ENCODE measurements at regions not wholly inside any gene's neighbourhood (a gene's known extent, or its start where the extent isn't known, plus 50 kb on each side); places are given as distances from the start of the nearest gene placed in this dataset.

- Histone ChIP-seq H3K9me1 (ENCODE audit: control insufficient read depth, extremely low read depth, insufficient read depth, low read length) (no peaks in the 10 kb centered on the region), H3K4me2 (ENCODE audit: control insufficient read depth, extremely low read depth, insufficient read depth, low read depth, low read length) (no peak overlapping the region), H3K27me3 (ENCODE audit: control insufficient read depth, extremely low read depth, insufficient read depth, low read length) (no peaks in the 10 kb centered on the region), H2AFZ (ENCODE audit: control insufficient read depth, low read length) (no peak overlapping the region), H3K27ac (ENCODE audit: control insufficient read depth, insufficient read depth, low read length) (no peak overlapping the region), H4K20me1 (ENCODE audit: control insufficient read depth, extremely low read depth, insufficient read depth, low read length) (no peaks in the 10 kb centered on the region), H3K79me2 (ENCODE audit: control insufficient read depth, insufficient read depth, low read length) (no peaks in the 10 kb centered on the region), H3K4me3 (ENCODE audit: control insufficient read depth in 2 of 3, extremely low read depth in 1 of 3, insufficient read depth in 2 of 3, low read depth in 1 of 3, low read length in 3 of 3) (no peak overlapping the region), H3K9ac (ENCODE audit: control insufficient read depth, extremely low read depth, insufficient read depth, low read length) (no peak overlapping the region), H3K4me1 (ENCODE audit: control insufficient read depth, extremely low read depth, insufficient read depth, low read length) (no peaks in the 10 kb centered on the region), H3K9me3 (ENCODE audit: control insufficient read depth, low read depth, low read length) (no peaks in the 10 kb centered on the region), H3K36me3 (ENCODE audit: control insufficient read depth in 2 of 2, extremely low read depth in 1 of 2, insufficient read depth in 2 of 2, low read length in 2 of 2) (no peaks in the 10 kb centered on the region)
- no peak for TF ChIP-seq CTCF (optimal IDR thresholded peaks at IDR 0.05 in 1 of 3, IDR thresholded peaks at IDR 0.05 in 1 of 3, conservative IDR thresholded peaks at IDR 0.05 in 1 of 3; ENCODE audit: extremely low read depth in 1 of 3, insufficient read depth in 2 of 3, low read length in 3 of 3)
- no peak for TF ChIP-seq EZH2 (IDR thresholded peaks at IDR 0.05; ENCODE audit: low read length)
- dilution Hi-C loops (cut with MboI; ENCODE audit: extremely low pct_ligation_motif_present, low sequenced_read_pairs) = no loop called here
- FAIRE-seq (no peak), DNase-seq (ENCODE audit: low read depth, low spot score) (no peak)
Measured at GRCh38 chr15:62533687-62534086, 368.6 kb upstream of the C2CD4B start.

GRCh38 chr15:62534996-62535395 is 369.9 kb upstream of the C2CD4B start:
- Histone ChIP-seq H3K79me2 (ENCODE audit: control insufficient read depth, insufficient read depth, low read length) (no peaks in the 10 kb centered on the region), H3K9ac (ENCODE audit: control insufficient read depth, extremely low read depth, insufficient read depth, low read length) (no peak overlapping the region), H3K27me3 (ENCODE audit: control insufficient read depth, extremely low read depth, insufficient read depth, low read length) (no peaks in the 10 kb centered on the region), H3K27ac (ENCODE audit: control insufficient read depth, insufficient read depth, low read length) (no peak overlapping the region), H3K9me3 (ENCODE audit: control insufficient read depth, low read depth, low read length) (no peaks in the 10 kb centered on the region), H3K4me1 (ENCODE audit: control insufficient read depth, extremely low read depth, insufficient read depth, low read length) (no peaks in the 10 kb centered on the region), H3K4me2 (ENCODE audit: control insufficient read depth, extremely low read depth, insufficient read depth, low read depth, low read length) (no peak overlapping the region), H3K4me3 (ENCODE audit: control insufficient read depth in 2 of 3, extremely low read depth in 1 of 3, insufficient read depth in 2 of 3, low read depth in 1 of 3, low read length in 3 of 3) (no peak overlapping the region), H3K36me3 (ENCODE audit: control insufficient read depth in 2 of 2, extremely low read depth in 1 of 2, insufficient read depth in 2 of 2, low read length in 2 of 2) (no peaks in the 10 kb centered on the region), H4K20me1 (ENCODE audit: control insufficient read depth, extremely low read depth, insufficient read depth, low read length) (no peaks in the 10 kb centered on the region), H3K9me1 (ENCODE audit: control insufficient read depth, extremely low read depth, insufficient read depth, low read length) (no peaks in the 10 kb centered on the region), H2AFZ (ENCODE audit: control insufficient read depth, low read length) (no peak overlapping the region)
- dilution Hi-C loops (cut with MboI; ENCODE audit: extremely low pct_ligation_motif_present, low sequenced_read_pairs) = no loop called here
- DNase-seq (ENCODE audit: low read depth, low spot score) (no peak), FAIRE-seq (no peak)
- no peak for TF ChIP-seq CTCF (optimal IDR thresholded peaks at IDR 0.05 in 1 of 3, IDR thresholded peaks at IDR 0.05 in 1 of 3, conservative IDR thresholded peaks at IDR 0.05 in 1 of 3; ENCODE audit: extremely low read depth in 1 of 3, insufficient read depth in 2 of 3, low read length in 3 of 3)

All from keratinocyte (primary cell).